HCT116 (cell line): ENCODE measurements at regions not wholly inside any gene's neighbourhood (a gene's known extent, or its start where the extent isn't known, plus 50 kb on each side); places are given as distances from the start of the nearest gene placed in this dataset.

Experiments used
- ATAC-seq: fragments of 200-7000 bp; cut with Tn5 transposase; 2 replicates; pipeline ENCODE4 v1.9.1; 2020; ENCODE audit warnings: mild to moderate bottlenecking, moderate library complexity
- BruUV-seq: library from RNA; stranded (reverse); fragments of 400-500 nt; replicated peaks from 2 replicates; lab custom pipeline; 2021; lab: Mats Ljungman, UMichigan
- CTCF ChIA-PET: fragments of 300-600 bp; sonication (Branson Sonifier 250); formaldehyde crosslinking; loops from one replicate; lab custom pipeline; 2021; ENCODE audit warnings: antibody characterized with exemption; lab: Charles Lee
- POLR2A ChIA-PET: fragments of 300-600, 350-600 bp; sonication (Branson Sonifier 250); formaldehyde crosslinking; loops from one replicate; lab custom pipeline; 2021; ENCODE audit warnings: antibody characterized with exemption; lab: Charles Lee
- RAD21 ChIA-PET, 2 experiments: fragments of 300-600 bp; sonication (Branson Sonifier 250); formaldehyde crosslinking; loops; one replicate each; lab custom pipeline; 2023; ENCODE audit warnings: low total read pairs in 2 of 2; ENCODE audit not compliant: uncharacterized antibody in 2 of 2, unreplicated experiment in 2 of 2, low non-redundant PET in 1 of 2; lab: Charles Lee
- DNase-seq: peaks from one replicate; pipeline ENCODE4 v3.0.0-alpha.2; 2010; ENCODE audit warnings: low read depth, low spot score
- H2AFZ ChIP-seq: fragments of 200-600 bp; shearing (Covaris generic), sonication (generic); 2 replicates; pipeline ENCODE4 v1.6.1; 2017; ENCODE audit warnings: low read depth, mixed run types, mixed read lengths, antibody characterized with exemption, low read length; ENCODE audit not compliant: poor library complexity, severe bottlenecking
- H3K27ac ChIP-seq: 2 replicates; pipeline ENCODE4 v1.5.1; 2012; ENCODE audit warnings: low read depth, low read length
- H3K27me3 ChIP-seq: fragments of 200-600 bp; sonication (generic); 2 replicates; pipeline ENCODE4 v1.6.1; 2016; ENCODE audit warnings: mixed run types, low read length, mixed read lengths; ENCODE audit not compliant: insufficient read depth
- H3K36me3 ChIP-seq, 2 experiments: fragments of 200-500 bp in 1 of 2; fragments of 200-600 bp in 1 of 2; sonication (Bioruptor generic) in 1 of 2; sonication (generic) in 1 of 2; 2 replicates each; pipeline versions ENCODE4 v1.5.1 to v1.6.1; 2014 to 2016; ENCODE audit warnings: low read length in 2 of 2, inconsistent platforms in 1 of 2, mixed read lengths in 1 of 2, mixed run types in 1 of 2; ENCODE audit not compliant: insufficient read depth in 2 of 2, control insufficient read depth in 1 of 2
- H3K4me1 ChIP-seq, 2 experiments: fragments of 200-600 bp in 1 of 2; sonication (generic) in 1 of 2; 2 replicates each; pipeline versions ENCODE4 v1.5.1 to v1.6.1; 2012 to 2017; ENCODE audit warnings: low read length in 2 of 2, inconsistent platforms in 1 of 2, mild to moderate bottlenecking in 1 of 2, mixed read lengths in 1 of 2, mixed run types in 1 of 2, moderate library complexity in 1 of 2; ENCODE audit not compliant: insufficient read depth in 2 of 2, control insufficient read depth in 1 of 2
- H3K4me2 ChIP-seq: fragments of 200-600 bp; sonication (generic); 2 replicates; pipeline ENCODE4 v1.6.1; 2017; ENCODE audit warnings: mixed run types, low read length, mixed read lengths
- H3K4me3 ChIP-seq, 2 experiments: fragments of 200-600 bp in 1 of 2; sonication (generic) in 1 of 2; replicated peaks in 1 of 2; 2 replicates each; pipeline ENCODE4 v1.5.1; 2011 to 2016; ENCODE audit warnings: low read length in 2 of 2, control low read depth in 1 of 2, low read depth in 1 of 2, mild to moderate bottlenecking in 1 of 2, mixed read lengths in 1 of 2, mixed run types in 1 of 2
- H3K79me2 ChIP-seq: fragments of 200-600 bp; sonication (generic); 2 replicates; pipeline ENCODE4 v1.6.1; 2017; ENCODE audit warnings: mild to moderate bottlenecking, mixed run types, low read length, moderate library complexity, mixed read lengths; ENCODE audit not compliant: insufficient read depth
- H3K9ac ChIP-seq: fragments of 200-600 bp; sonication (generic); 2 replicates; pipeline ENCODE4 v1.6.1; 2016; ENCODE audit warnings: low read length, mixed read lengths
- H3K9me2 ChIP-seq: fragments of 200-600 bp; sonication (generic), shearing (Covaris generic); 2 replicates; pipeline ENCODE4 v1.6.1; 2017; ENCODE audit warnings: mixed run types, mild to moderate bottlenecking, moderate library complexity; ENCODE audit not compliant: insufficient read depth
- H3K9me3 ChIP-seq, 2 experiments: fragments of 200-500 bp in 1 of 2; fragments of 200-600 bp in 1 of 2; sonication (Bioruptor generic) in 1 of 2; sonication (generic) in 1 of 2; 2 replicates each; pipeline ENCODE4 v1.6.1; 2014 to 2017; ENCODE audit warnings: low read length in 2 of 2, mixed read lengths in 2 of 2, inconsistent platforms in 1 of 2, low read depth in 1 of 2, mild to moderate bottlenecking in 1 of 2, mixed run types in 1 of 2, moderate library complexity in 1 of 2; ENCODE audit not compliant: control insufficient read depth in 1 of 2, insufficient read depth in 1 of 2
- H4K20me1 ChIP-seq: fragments of 200-600 bp; sonication (generic), shearing (Covaris generic); 2 replicates; pipeline ENCODE4 v1.6.1; 2017; ENCODE audit warnings: mixed run types, mild to moderate bottlenecking, moderate library complexity; ENCODE audit not compliant: insufficient read depth
- CEBPB ChIP-seq: IDR thresholded peaks from 2 replicates; pipeline ENCODE4 v1.6.1; 2012; ENCODE audit warnings: low read depth
- ELF1 ChIP-seq: IDR thresholded peaks from 2 replicates; pipeline ENCODE4 v1.6.1; 2012; ENCODE audit warnings: low read depth, borderline replicate concordance
- EZH2 ChIP-seq: fragments of 200-600 bp; sonication (generic); IDR thresholded peaks from 2 replicates; pipeline ENCODE4 v1.6.1; 2017; ENCODE audit warnings: antibody characterized with exemption, mixed run types
- EZH2phosphoT487 ChIP-seq: fragments of 200-600 bp; IDR thresholded peaks from 2 replicates; pipeline ENCODE4 v1.6.1; 2018; ENCODE audit warnings: antibody characterized with exemption, borderline replicate concordance
- POLR2A ChIP-seq: IDR thresholded peaks from 2 replicates; pipeline ENCODE4 v1.7.0; 2011; ENCODE audit warnings: borderline replicate concordance; ENCODE audit not compliant: insufficient read depth, insufficient read length; ENCODE audit errors: extremely low read depth
- POLR2AphosphoS5 ChIP-seq: IDR thresholded peaks from 2 replicates; pipeline ENCODE4 v1.6.1; 2011; ENCODE audit warnings: mild to moderate bottlenecking, low read depth, low read length, moderate library complexity
- SP1 ChIP-seq: IDR thresholded peaks from 2 replicates; pipeline ENCODE4 v1.6.1; 2012; ENCODE audit warnings: low read depth
- SRF ChIP-seq: IDR thresholded peaks from 2 replicates; pipeline ENCODE4 v1.6.1; 2012; ENCODE audit warnings: low read depth
- TCF7L2 ChIP-seq: IDR thresholded peaks from 2 replicates; pipeline ENCODE4 v1.7.0; 2011; ENCODE audit warnings: borderline replicate concordance, inconsistent platforms; ENCODE audit not compliant: insufficient read depth, insufficient read length; ENCODE audit errors: extremely low read depth
- YY1 ChIP-seq: IDR thresholded peaks from 2 replicates; pipeline ENCODE4 v1.6.1; 2011; ENCODE audit warnings: low read length, low read depth, moderate library complexity, mild to moderate bottlenecking; ENCODE audit not compliant: insufficient replicate concordance; ENCODE audit errors: extremely low read depth
- ZBTB33 ChIP-seq: IDR thresholded peaks from 2 replicates; pipeline ENCODE4 v1.6.1; 2011; ENCODE audit warnings: mild to moderate bottlenecking, low read length, moderate library complexity; ENCODE audit not compliant: insufficient replicate concordance; ENCODE audit errors: extremely low read depth
- intact Hi-C: fragments of 100-400 bp; cut with micrococcal nuclease; formaldehyde crosslinking; loops from 2 replicates; pipeline ENCODE4 v1.10.0; 2022

GRCh38 chr1:187445066-187445465, 616.3 kb downstream of the PLA2G4A start:
- H3K27ac ChIP-seq, result no peak overlapping the region
- ChIA-PET RAD21 (no interaction called here), CTCF (no interaction called here)
- H3K4me1 ChIP-seq, result no peaks in the 10 kb centered on the region
- no peaks in the 10 kb centered on the region for H3K9me3 ChIP-seq
- H3K79me2 ChIP-seq, result no peaks in the 10 kb centered on the region
- no peak overlapping the region for H3K4me2 ChIP-seq
- ATAC-seq (no peak), DNase-seq (no peak)
- H3K9ac ChIP-seq, result no peak overlapping the region
- intact Hi-C loops, result no loop called here
- H4K20me1 ChIP-seq, result no peaks in the 10 kb centered on the region
- no peaks in the 10 kb centered on the region for H3K27me3 ChIP-seq
- no peak overlapping the region for H3K4me3 ChIP-seq
- no TSS peak for BruUV-seq
- TF ChIP-seq CEBPB, result no peak
- TF ChIP-seq SP1, result no peak
- no peak for TF ChIP-seq POLR2AphosphoS5
- no peak for TF ChIP-seq ZBTB33
- no peak for TF ChIP-seq ELF1
- TF ChIP-seq SRF, result no peak
- no peak for TF ChIP-seq EZH2phosphoT487
- no peak for TF ChIP-seq TCF7L2
- TF ChIP-seq EZH2, result no peak
- no peak for TF ChIP-seq POLR2A
- TF ChIP-seq YY1, result no peak
- TF ChIP-seq, all 23 proteins: peak for 0
- Histone ChIP-seq H3K9me2 (no peaks in the 10 kb centered on the region), H3K36me3 (no peaks in the 10 kb centered on the region), H2AFZ (no peak overlapping the region)
- POLR2A ChIA-PET, result no interaction called here
